Sigmoid colon (tissue), 6 donors: ENCODE measurements at regions not wholly inside any gene's neighbourhood (a gene's known extent, or its start where the extent isn't known, plus 50 kb on each side); places are given as distances from the start of the nearest gene placed in this dataset.

Source experiments
- DNase-seq: peaks from one replicate; pipeline ENCODE4 v3.0.0-alpha.2; 2019
- H3K27ac ChIP-seq, 4 donors: fragments of 200-600 bp; sonication (generic); one replicate each; pipeline ENCODE4 v1.5.1; 2016 to 2019; ENCODE audit warnings: mild to moderate bottlenecking in 1 of 4
- H3K27me3 ChIP-seq, 3 donors: fragments of 200-600 bp; sonication (generic); one replicate each; pipeline ENCODE4 v1.5.1; 2019; ENCODE audit warnings: mild to moderate bottlenecking in 1 of 3
- H3K36me3 ChIP-seq, 4 donors: fragments of 200-600 bp; sonication (generic); one replicate each; pipeline ENCODE4 v1.5.1; 2016 to 2019
- H3K4me1 ChIP-seq, 4 donors: fragments of 200-600 bp; sonication (generic); one replicate each; pipeline ENCODE4 v1.5.1; 2017 to 2019
- H3K4me3 ChIP-seq, 4 donors: fragments of 200-600 bp; sonication (generic); one replicate each; pipeline ENCODE4 v1.5.1; 2017 to 2019; ENCODE audit warnings: mild to moderate bottlenecking in 2 of 4, moderate library complexity in 1 of 4
- H3K9me3 ChIP-seq, 4 donors: fragments of 200-600 bp in 3 of 4; sonication (generic) in 3 of 4; one replicate each; pipeline versions ENCODE4 v1.5.1 to v1.6.1; 2013 to 2019
- CTCF ChIP-seq, 4 experiments: fragments of 450-650 bp in 3 of 4; fragments of 200-600 bp in 1 of 4; IDR thresholded peaks; one replicate each; pipeline ENCODE4 v1.5.1; 2016 to 2019; ENCODE audit warnings: antibody characterized with exemption in 4 of 4, mild to moderate bottlenecking in 3 of 4, moderate library complexity in 2 of 4
- EP300 ChIP-seq, 4 donors: sonication (generic); formaldehyde crosslinking; IDR thresholded peaks; one replicate each; pipeline ENCODE4 v1.6.1; 2017; ENCODE audit warnings: antibody characterized with exemption in 4 of 4
- POLR2A ChIP-seq, 2 donors: fragments of 450-650 bp; IDR thresholded peaks; one replicate each; pipeline ENCODE4 v1.6.1; 2016; ENCODE audit warnings: antibody characterized with exemption in 2 of 2, mild to moderate bottlenecking in 2 of 2, moderate library complexity in 2 of 2
- POLR2AphosphoS5 ChIP-seq, 4 donors: sonication (generic); formaldehyde crosslinking; IDR thresholded peaks; one replicate each; pipeline ENCODE4 v1.6.1; 2017; ENCODE audit warnings: antibody characterized with exemption in 4 of 4
- WGBS, 2 donors: extraction: QIAGEN DNeasy Blood & Tissue Kit; methylation state at CpG; one replicate each; pipeline ENCODE4 v1.1.7; 2013; 5-methylcytosine and 5-hydroxymethylcytosine counted together
- intact Hi-C: fragments of 100-400 bp; cut with DNase I; formaldehyde crosslinking; loops from one replicate; pipeline ENCODE4 v1.15.1; 2023
- donor health status: healthy with polysubstance abuse.
- donor health status: healthy.

GRCh38 chr6:2552526-2553154 is 198.1 kb downstream of the MYLK4 start:
- no peak overlapping the region for H3K4me3 ChIP-seq
- H3K9me3 ChIP-seq: peaks cover 0 to under 1% (median 0%) of the 10 kb centered on the region in 4 donors
- no peak for DNase-seq
- no peaks in the 10 kb centered on the region for H3K4me1 ChIP-seq
- H3K27ac ChIP-seq: no peak overlapping the region
- 74 to 78% methylated on average over 10 of the region's 10 CpGs for WGBS, 2 donors
- no peak for TF ChIP-seq POLR2A (IDR thresholded peaks at IDR 0.05)
- TF ChIP-seq CTCF (IDR thresholded peaks at IDR 0.05): no peak
- TF ChIP-seq EP300 (IDR thresholded peaks at IDR 0.05): no peak
- no peak for TF ChIP-seq POLR2AphosphoS5 (IDR thresholded peaks at IDR 0.05)
- no peaks in the 10 kb centered on the region for H3K27me3 ChIP-seq
- no peaks in the 10 kb centered on the region for H3K36me3 ChIP-seq
- intact Hi-C loops: no loop called here

GRCh38 chr6:2551705-2552104 is 199.0 kb downstream of the MYLK4 start:
- intact Hi-C loops: no loop called here
- WGBS, 2 donors: 88 to 93% methylated on average over 3 of the region's 3 CpGs
- Histone ChIP-seq H3K4me1 (no peaks in the 10 kb centered on the region), H3K36me3 (no peaks in the 10 kb centered on the region), H3K4me3 (no peak overlapping the region), H3K27ac (no peak overlapping the region), H3K9me3 (peaks cover 0 to 5% (median 0%) of the 10 kb centered on the region in 4 donors), H3K27me3 (no peaks in the 10 kb centered on the region)
- TF ChIP-seq POLR2AphosphoS5 (IDR thresholded peaks at IDR 0.05) (no peak), CTCF (IDR thresholded peaks at IDR 0.05) (no peak), POLR2A (IDR thresholded peaks at IDR 0.05) (no peak), EP300 (IDR thresholded peaks at IDR 0.05) (no peak)
- no peak for DNase-seq

- H3K27me3 ChIP-seq: no peaks in the 10 kb centered on the region
- TF ChIP-seq EP300 (IDR thresholded peaks at IDR 0.05): no peak
- TF ChIP-seq CTCF (IDR thresholded peaks at IDR 0.05): no peak
- TF ChIP-seq POLR2AphosphoS5 (IDR thresholded peaks at IDR 0.05): no peak
- TF ChIP-seq POLR2A (IDR thresholded peaks at IDR 0.05): no peak
- H3K4me3 ChIP-seq: no peak overlapping the region
- 86 to 90% methylated on average over 4 of the region's 4 CpGs for WGBS, 2 donors
- H3K4me1 ChIP-seq: no peaks in the 10 kb centered on the region
- no peaks in the 10 kb centered on the region for H3K36me3 ChIP-seq
- H3K9me3 ChIP-seq: peaks cover 0 to 5% (median 0%) of the 10 kb centered on the region in 4 donors
- no peak overlapping the region for H3K27ac ChIP-seq
- no peak for DNase-seq
- intact Hi-C loops: no loop called here
Observed at GRCh38 chr6:2550247-2550646, 200.5 kb downstream of the MYLK4 start.

GRCh38 chr6:2549834-2550233 is 200.9 kb downstream of the MYLK4 start:
- H3K36me3 ChIP-seq: no peaks in the 10 kb centered on the region
- no peak overlapping the region for H3K27ac ChIP-seq
- intact Hi-C loops: no loop called here
- H3K9me3 ChIP-seq: peaks cover 0 to 5% (median 0%) of the 10 kb centered on the region in 4 donors
- TF ChIP-seq EP300 (IDR thresholded peaks at IDR 0.05) (no peak), CTCF (IDR thresholded peaks at IDR 0.05) (no peak), POLR2AphosphoS5 (IDR thresholded peaks at IDR 0.05) (no peak), POLR2A (IDR thresholded peaks at IDR 0.05) (no peak)
- no peaks in the 10 kb centered on the region for H3K4me1 ChIP-seq
- H3K27me3 ChIP-seq: no peaks in the 10 kb centered on the region
- H3K4me3 ChIP-seq: no peak overlapping the region
- DNase-seq: no peak
- 60 to 91% methylated on average over 3 of the region's 3 CpGs for WGBS, 2 donors

- 58 to 86% methylated on average over 4 of the region's 4 CpGs for WGBS, 2 donors
- H3K27me3 ChIP-seq: no peaks in the 10 kb centered on the region
- no peaks in the 10 kb centered on the region for H3K4me1 ChIP-seq
- H3K27ac ChIP-seq: no peak overlapping the region
- H3K36me3 ChIP-seq: no peaks in the 10 kb centered on the region
- TF ChIP-seq CTCF (IDR thresholded peaks at IDR 0.05): no peak
- no peak for TF ChIP-seq POLR2A (IDR thresholded peaks at IDR 0.05)
- TF ChIP-seq POLR2AphosphoS5 (IDR thresholded peaks at IDR 0.05): no peak
- TF ChIP-seq EP300 (IDR thresholded peaks at IDR 0.05): no peak
- intact Hi-C loops: no loop called here
- H3K9me3 ChIP-seq: peaks cover 0 to 5% (median 0%) of the 10 kb centered on the region in 4 donors
- DNase-seq: no peak
- no peak overlapping the region for H3K4me3 ChIP-seq
Observed at GRCh38 chr6:2547355-2547754, 203.4 kb downstream of the MYLK4 start.
